Activated CD4-positive, alpha-beta memory T cell treated with anti-CD3 and anti-CD28 coated beads, Interleukin-2, amount 10 ng/mL, durations not matched to agents 7 days and 5 days (primary cell): ENCODE measurements at regions not wholly inside any gene's neighbourhood (a gene's known extent, or its start where the extent isn't known, plus 50 kb on each side); places are given as distances from the start of the nearest gene placed in this dataset.

ENCODE experiments used
- CTCF ChIA-PET: fragments of 350-600 bp; sonication (Branson Sonifier 250); formaldehyde crosslinking; loops from one replicate; lab custom pipeline; 2021; ENCODE audit warnings: antibody characterized with exemption, inconsistent platforms; lab: Charles Lee
- POLR2A ChIA-PET: fragments of 350-600 bp; sonication (Branson Sonifier 250); formaldehyde crosslinking; loops from one replicate; lab custom pipeline; 2021; ENCODE audit warnings: antibody characterized with exemption; lab: Charles Lee
- DNase-seq: peaks from one replicate; pipeline ENCODE4 v3.0.0-alpha.2; 2020
- H3K27ac Mint-ChIP-seq: one replicate; pipeline ENCODE4 v1.8.0; 2021; ENCODE audit warnings: mild to moderate bottlenecking, mixed read lengths
- H3K27me3 Mint-ChIP-seq: one replicate; pipeline ENCODE4 v1.8.0; 2021; ENCODE audit warnings: mixed read lengths
- H3K36me3 Mint-ChIP-seq: one replicate; pipeline ENCODE4 v1.8.0; 2021; ENCODE audit warnings: low read depth, mixed read lengths
- H3K4me1 Mint-ChIP-seq: one replicate; pipeline ENCODE4 v1.8.0; 2021; ENCODE audit warnings: mixed read lengths
- H3K4me3 Mint-ChIP-seq: one replicate; pipeline ENCODE4 v1.8.0; 2021; ENCODE audit warnings: mild to moderate bottlenecking, mixed read lengths
- H3K9me3 Mint-ChIP-seq: one replicate; pipeline ENCODE4 v1.8.0; 2021; ENCODE audit warnings: mixed read lengths

DNA sequence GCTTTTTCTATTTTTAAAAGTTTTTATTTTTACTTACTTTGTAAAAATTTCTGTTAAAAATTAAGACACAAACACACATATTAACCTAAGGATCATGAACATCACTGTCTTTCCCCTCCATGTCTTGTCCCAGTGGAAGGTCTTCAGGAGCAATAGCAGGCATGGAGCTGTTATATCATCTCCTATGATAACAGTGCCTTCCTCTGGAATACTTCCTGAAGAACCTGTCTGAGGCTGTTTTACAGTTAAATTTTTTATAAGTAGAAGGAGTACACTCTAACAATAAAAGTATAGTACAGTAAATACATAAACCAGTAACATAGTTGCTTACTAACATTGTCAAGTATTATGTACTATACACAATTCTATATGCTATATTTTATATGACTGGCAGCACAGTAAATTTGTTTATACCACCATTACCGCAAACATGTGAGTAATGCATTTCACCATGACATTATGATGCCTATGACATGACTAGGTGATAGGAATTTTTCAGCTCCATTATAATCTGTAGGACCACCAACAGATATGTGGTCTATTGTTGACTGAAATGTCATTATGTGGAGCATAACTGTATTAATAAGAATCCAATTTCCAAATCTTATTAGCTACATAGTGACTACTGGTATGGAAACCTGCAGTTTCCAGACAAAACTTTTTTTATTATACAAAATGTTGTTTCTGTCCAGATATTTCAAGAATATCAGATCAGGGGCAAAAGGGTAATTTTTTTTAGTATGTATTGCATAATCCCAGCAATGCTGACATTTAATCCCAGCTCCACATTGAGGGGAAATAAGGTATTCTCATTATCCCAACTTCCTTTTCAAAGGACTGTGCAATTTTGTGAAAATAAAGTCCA, 337.2 kb upstream of the SLC39A10 start:
- ChIA-PET POLR2A (interaction anchor here (1.4 to 2.2 kb wide), 4 partner anchors 240 to 343 kb away, joined by 3 to 16 read pairs (median 8); partner anchors contain the start of gene SLC39A10), CTCF (interaction anchor here (1.0 to 4.6 kb wide), 7 partner anchors 21 to 747 kb away, joined by 3 to 38 read pairs (median 4); no protein-coding TSS in a partner anchor)
- Mint-ChIP-seq H3K27me3 (no peaks in the 10 kb centered on the region), H3K27ac (no peak overlapping the region), H3K4me1 (peaks cover 15% of the 10 kb centered on the region), H3K36me3 (no peaks in the 10 kb centered on the region), H3K4me3 (no peak overlapping the region), H3K9me3 (no peaks in the 10 kb centered on the region)
- no peak for DNase-seq

DNA sequence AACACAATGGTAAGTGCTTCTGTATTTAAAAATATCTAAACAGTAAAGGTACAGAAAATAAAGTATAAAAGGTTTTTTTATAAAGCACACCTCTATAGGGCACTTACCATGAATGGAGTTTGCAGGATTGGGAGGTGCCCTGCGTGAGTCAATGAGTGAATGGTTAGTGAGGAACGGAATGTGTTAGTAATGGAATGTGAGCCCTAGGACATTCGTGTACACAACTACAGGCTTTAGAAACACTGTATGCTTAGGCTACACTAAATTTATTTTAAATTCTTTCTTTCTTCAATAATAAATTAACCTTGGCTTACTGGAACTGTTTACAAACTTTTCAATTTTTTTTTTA, 337.9 kb upstream of the SLC39A10 start:
- no peaks in the 10 kb centered on the region for H3K27me3 Mint-ChIP-seq
- H3K36me3 Mint-ChIP-seq, result no peaks in the 10 kb centered on the region
- H3K4me1 Mint-ChIP-seq, result peaks cover 15% of the 10 kb centered on the region
- no peaks in the 10 kb centered on the region for H3K9me3 Mint-ChIP-seq
- POLR2A ChIA-PET, result interaction anchor here (1.4 to 2.2 kb wide), 3 partner anchors 240 to 343 kb away, joined by 3 to 16 read pairs (median 6); no protein-coding TSS in a partner anchor
- DNase-seq, result no peak
- H3K4me3 Mint-ChIP-seq, result no peak overlapping the region
- CTCF ChIA-PET, result interaction anchor here (1.0 to 4.6 kb wide), 6 partner anchors 22 to 748 kb away, joined by 3 to 38 read pairs (median 4); no protein-coding TSS in a partner anchor
- no peak overlapping the region for H3K27ac Mint-ChIP-seq

DNA sequence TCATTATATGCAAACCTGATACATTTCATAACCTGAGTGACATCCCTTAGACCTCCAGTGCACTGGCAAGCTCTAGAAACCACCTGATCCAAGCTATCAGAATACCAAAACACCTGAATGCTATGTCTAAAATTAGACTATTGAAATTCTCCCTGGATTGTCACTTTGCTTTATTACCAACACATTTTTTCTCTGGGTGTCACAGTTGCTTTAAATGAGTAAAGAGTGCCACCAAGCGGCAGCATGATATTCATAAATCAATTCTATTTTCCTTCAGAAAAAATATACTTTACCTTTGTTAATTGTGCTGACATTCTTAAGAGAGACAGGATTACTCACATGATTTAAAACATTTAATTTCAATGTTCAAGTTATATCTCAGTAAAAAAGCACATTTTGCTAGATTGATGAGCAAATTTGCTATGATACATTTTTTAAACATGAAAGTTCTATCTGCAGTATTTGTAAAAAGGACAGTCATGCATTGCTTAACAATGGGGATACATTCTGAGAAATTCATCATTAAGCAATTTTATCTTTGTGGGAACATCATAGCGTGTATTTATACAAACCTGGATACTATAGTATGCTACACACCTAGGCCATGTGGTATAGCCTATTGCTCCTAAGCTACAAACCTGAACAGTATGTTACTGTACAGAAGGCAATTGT, 338.4 kb upstream of the SLC39A10 start:
- Mint-ChIP-seq H3K27me3 (no peaks in the 10 kb centered on the region), H3K27ac (no peak overlapping the region), H3K36me3 (no peaks in the 10 kb centered on the region), H3K4me3 (no peak overlapping the region), H3K4me1 (peaks cover 15% of the 10 kb centered on the region), H3K9me3 (no peaks in the 10 kb centered on the region)
- peak; percentile 44 for DNase-seq
- CTCF ChIA-PET, result interaction anchor here (1.0 to 4.6 kb wide), 4 partner anchors 23 to 748 kb away, joined by 3 to 38 read pairs (median 4); no protein-coding TSS in a partner anchor
- POLR2A ChIA-PET, result interaction anchor here (0.9 to 2.2 kb wide), 4 partner anchors 241 to 344 kb away, joined by 3 to 16 read pairs (median 4); partner anchors contain the start of gene SLC39A10

DNA sequence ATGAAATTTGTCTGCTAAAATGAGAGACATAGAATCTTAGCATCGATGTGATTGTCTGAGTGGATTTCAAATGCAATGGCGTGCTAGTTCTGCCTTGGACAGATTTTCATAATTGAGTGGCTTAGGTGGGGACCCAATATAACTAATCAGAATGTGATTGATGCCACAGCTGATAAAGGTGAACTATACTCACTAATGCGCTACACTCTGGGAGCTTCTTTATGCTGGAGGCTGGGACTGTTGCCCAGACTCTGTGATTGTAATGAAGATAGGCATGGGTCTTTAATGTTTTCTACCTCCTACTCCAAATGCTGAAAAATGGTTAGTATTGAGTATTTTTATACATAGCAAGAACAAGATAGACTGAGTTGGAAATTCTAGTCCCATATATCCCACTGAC, 339.5 kb upstream of the SLC39A10 start:
- no peaks in the 10 kb centered on the region for H3K36me3 Mint-ChIP-seq
- no peak for DNase-seq
- H3K27ac Mint-ChIP-seq, result no peak overlapping the region
- no peak overlapping the region for H3K4me3 Mint-ChIP-seq
- H3K9me3 Mint-ChIP-seq, result no peaks in the 10 kb centered on the region
- ChIA-PET POLR2A (no interaction called here), CTCF (interaction anchor here (1.0 to 1.9 kb wide), 3 partner anchors 339 to 750 kb away, joined by 3 to 6 read pairs (median 4); partner anchors contain the start of gene SLC39A10)
- H3K27me3 Mint-ChIP-seq, result no peaks in the 10 kb centered on the region
- H3K4me1 Mint-ChIP-seq, result peaks cover 15% of the 10 kb centered on the region

DNA sequence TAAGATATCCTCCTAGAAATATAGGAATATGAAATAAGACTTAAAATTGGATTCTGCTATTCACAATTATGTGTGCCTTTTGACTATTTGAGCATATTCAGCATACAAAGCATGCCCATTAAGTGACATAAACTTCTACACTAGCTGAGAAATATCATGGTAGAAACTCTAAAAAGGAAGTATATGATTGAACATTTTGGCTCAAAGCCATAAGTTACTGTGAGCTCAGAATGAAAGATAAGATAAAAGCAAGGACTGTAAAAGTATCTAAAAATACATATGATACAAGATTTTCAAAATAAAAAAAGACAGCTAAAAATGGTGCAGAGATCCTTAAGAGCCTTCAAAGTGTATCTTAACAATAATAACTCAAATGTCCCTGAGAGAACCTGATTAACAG, 340.5 kb upstream of the SLC39A10 start:
- no peak overlapping the region for H3K27ac Mint-ChIP-seq

DNA sequence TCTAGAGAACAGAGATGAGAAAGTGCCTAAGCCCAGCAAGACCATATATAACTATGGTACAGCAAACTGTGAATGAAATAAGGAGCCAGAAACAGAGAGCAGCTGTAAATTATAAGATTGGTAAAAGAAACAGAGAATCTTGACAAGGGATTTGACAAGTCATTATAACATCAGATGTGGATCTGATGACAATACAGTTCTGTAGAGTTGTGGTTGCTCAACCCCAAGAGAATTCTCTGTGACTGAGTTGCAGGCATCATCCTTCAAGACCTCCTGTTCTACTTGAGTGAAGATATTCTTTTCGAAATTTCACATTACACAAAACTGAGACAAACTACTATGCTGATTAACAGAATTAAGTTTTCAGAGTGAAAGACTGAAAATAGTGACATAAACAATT, 343.1 kb upstream of the SLC39A10 start:
- DNase-seq, result no peak
- POLR2A ChIA-PET, result no interaction called here
- peaks cover 5% of the 10 kb centered on the region for H3K4me1 Mint-ChIP-seq

More for the DNA sequence above, 340.5 kb upstream of the SLC39A10 start:
- peaks cover 15% of the 10 kb centered on the region for H3K4me1 Mint-ChIP-seq
- ChIA-PET CTCF (interaction anchor here (1.4 to 1.9 kb wide), 2 partner anchors 340 to 344 kb away, joined by 4 to 6 read pairs; partner anchors contain the start of gene SLC39A10), POLR2A (no interaction called here)
- DNase-seq, result no peak
- H3K36me3 Mint-ChIP-seq, result no peaks in the 10 kb centered on the region
- no peak overlapping the region for H3K4me3 Mint-ChIP-seq
- no peaks in the 10 kb centered on the region for H3K27me3 Mint-ChIP-seq
- no peaks in the 10 kb centered on the region for H3K9me3 Mint-ChIP-seq

DNA sequence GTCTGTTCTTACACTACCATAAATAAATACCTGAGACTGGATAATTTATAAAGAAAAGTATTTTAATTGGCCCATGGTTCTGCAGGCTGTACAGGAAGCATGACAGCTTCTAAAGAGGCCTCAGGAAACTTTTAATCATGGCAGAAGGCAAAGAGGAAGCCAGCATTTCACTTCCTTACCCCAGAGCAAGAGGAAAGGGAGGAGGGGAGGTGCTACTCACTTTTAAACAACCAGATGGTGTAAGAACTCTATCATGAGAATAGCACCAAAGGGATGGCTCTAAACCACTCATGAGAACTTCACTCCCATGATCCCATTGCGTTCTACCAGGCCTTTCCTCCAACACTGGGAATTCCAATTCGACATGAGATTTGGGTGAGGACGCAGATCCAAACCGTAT, 344.4 kb upstream of the SLC39A10 start:
- Mint-ChIP-seq H3K27ac (no peak overlapping the region), H3K27me3 (peaks cover 5% of the 10 kb centered on the region), H3K9me3 (no peaks in the 10 kb centered on the region), H3K4me3 (no peak overlapping the region), H3K36me3 (no peaks in the 10 kb centered on the region), H3K4me1 (no peaks in the 10 kb centered on the region)
- DNase-seq, result no peak
- ChIA-PET CTCF (no interaction called here), POLR2A (no interaction called here)

More for the DNA sequence above, 343.1 kb upstream of the SLC39A10 start:
- Mint-ChIP-seq H3K27ac (no peak overlapping the region), H3K27me3 (peaks cover 2% of the 10 kb centered on the region), H3K36me3 (no peaks in the 10 kb centered on the region), H3K9me3 (no peaks in the 10 kb centered on the region), H3K4me3 (no peak overlapping the region)
- CTCF ChIA-PET, result no interaction called here

DNA sequence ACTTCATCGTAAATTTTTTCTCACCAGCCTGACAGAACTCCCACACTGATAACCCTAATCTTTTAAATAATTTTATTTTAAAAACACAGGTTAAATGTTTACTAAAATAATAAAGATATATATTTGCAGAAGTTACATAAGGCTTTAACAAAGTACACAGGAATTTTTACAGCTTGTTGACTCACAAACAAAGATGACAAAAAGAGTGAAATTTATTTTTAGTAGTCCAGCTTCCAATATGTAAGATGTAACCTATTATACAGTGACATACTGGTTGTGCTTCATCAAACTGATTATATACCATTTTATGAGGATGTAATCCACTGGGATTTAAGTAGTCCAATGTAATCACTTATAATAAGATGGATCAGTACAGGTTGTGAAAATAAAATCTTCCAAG, 348.9 kb upstream of the SLC39A10 start:
- H3K27me3 Mint-ChIP-seq, result peaks cover 5% of the 10 kb centered on the region
- no peak overlapping the region for H3K4me3 Mint-ChIP-seq
- ChIA-PET POLR2A (no interaction called here), CTCF (no interaction called here)
- no peak overlapping the region for H3K27ac Mint-ChIP-seq
- no peak for DNase-seq
- H3K9me3 Mint-ChIP-seq, result no peaks in the 10 kb centered on the region
- H3K36me3 Mint-ChIP-seq, result no peaks in the 10 kb centered on the region
- no peaks in the 10 kb centered on the region for H3K4me1 Mint-ChIP-seq

DNA sequence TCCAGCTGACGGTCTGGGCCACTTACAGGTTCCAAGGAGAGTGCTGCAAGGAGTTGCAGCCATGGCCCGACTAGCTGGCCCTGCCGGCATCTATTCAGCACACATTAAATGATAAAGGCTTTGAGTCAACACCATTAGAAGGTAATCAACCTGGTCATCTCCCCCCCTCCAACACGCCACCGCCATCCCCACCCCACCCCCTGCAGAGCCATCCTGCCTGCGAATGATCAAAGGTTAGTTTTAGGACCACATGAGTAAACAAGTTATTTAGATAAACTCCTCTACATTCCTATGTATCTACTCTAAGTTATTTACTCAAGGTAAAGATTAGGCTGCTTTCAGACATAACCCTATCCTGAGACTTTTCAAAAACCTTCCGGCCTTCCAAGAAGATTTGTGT, 349.3 kb upstream of the SLC39A10 start:
- no peak overlapping the region for H3K27ac Mint-ChIP-seq
- no peak overlapping the region for H3K4me3 Mint-ChIP-seq
- H3K9me3 Mint-ChIP-seq, result no peaks in the 10 kb centered on the region
- H3K36me3 Mint-ChIP-seq, result no peaks in the 10 kb centered on the region
- no peak for DNase-seq
- ChIA-PET CTCF (no interaction called here), POLR2A (no interaction called here)
- H3K4me1 Mint-ChIP-seq, result no peaks in the 10 kb centered on the region
- H3K27me3 Mint-ChIP-seq, result peaks cover 5% of the 10 kb centered on the region

DNA sequence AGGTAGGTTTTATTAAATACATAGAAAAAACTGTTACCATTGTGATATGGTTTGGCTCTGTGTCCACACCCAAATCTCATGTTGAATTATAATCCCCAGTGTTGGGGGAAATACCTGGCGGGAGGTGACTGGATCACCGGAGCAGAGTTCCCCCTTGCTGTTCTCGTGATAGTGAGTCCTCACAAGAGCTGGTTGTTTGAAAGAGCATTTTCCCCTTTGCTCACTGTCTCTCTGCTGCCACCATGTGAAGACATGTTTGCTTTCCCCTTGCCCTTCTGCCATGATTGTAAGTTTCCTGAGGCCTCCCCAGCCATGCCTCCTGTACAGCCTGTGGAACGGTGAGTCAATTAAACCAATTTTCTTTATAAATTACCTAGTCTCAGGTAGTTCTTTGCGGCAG, 352.7 kb upstream of the SLC39A10 start:
- POLR2A ChIA-PET, result no interaction called here
- CTCF ChIA-PET, result no interaction called here
- Mint-ChIP-seq H3K9me3 (no peaks in the 10 kb centered on the region), H3K27ac (no peak overlapping the region), H3K27me3 (peaks cover 4% of the 10 kb centered on the region), H3K4me1 (no peaks in the 10 kb centered on the region), H3K36me3 (no peaks in the 10 kb centered on the region), H3K4me3 (no peak overlapping the region)
- no peak for DNase-seq

DNA sequence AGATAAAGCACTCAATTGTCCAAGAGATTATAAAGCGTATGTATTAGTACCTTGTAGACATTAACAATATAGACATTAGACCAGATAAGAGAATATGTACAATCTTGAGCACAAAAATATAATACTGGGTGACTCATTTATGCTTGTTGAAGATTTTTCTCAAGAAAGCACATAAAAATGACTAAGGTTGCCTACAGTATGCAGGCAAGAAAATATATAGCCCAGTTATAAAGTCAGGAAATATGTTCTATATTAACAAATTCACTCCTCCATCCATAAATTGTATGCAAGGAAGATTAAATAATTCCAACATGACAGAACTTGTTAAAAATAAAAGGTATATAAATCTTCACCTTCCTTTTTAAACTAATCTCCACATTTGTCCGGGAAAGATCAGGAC, 356.4 kb upstream of the SLC39A10 start:
- no peak for DNase-seq
- H3K27me3 Mint-ChIP-seq, result peaks cover 3% of the 10 kb centered on the region
- no peak overlapping the region for H3K4me3 Mint-ChIP-seq
- no peaks in the 10 kb centered on the region for H3K4me1 Mint-ChIP-seq
- no peak overlapping the region for H3K27ac Mint-ChIP-seq
- H3K36me3 Mint-ChIP-seq, result no peaks in the 10 kb centered on the region
- ChIA-PET CTCF (no interaction called here), POLR2A (interaction anchor here (0.6 kb wide), 1 partner anchor 83 kb away, joined by 3 read pairs; no protein-coding TSS in a partner anchor)
- no peaks in the 10 kb centered on the region for H3K9me3 Mint-ChIP-seq

DNA sequence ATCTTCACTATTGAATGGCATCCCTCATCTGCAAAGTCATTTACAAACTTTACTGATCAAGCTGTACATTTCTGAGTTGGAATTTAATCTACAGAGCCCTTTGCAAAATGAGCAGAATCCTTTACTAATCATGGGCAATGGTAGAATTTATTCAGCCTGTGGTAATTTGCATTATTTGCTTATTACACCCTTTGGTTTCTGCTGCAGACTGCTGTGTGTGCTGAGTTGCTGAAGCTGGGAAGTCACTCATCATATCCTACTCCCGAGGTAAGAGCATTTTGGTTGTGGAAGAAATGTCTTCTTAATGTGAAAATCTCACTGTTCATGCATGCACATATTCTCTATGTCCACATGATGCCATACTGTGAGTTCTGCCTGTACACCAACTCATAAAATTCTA, 357.4 kb upstream of the SLC39A10 start:
- no peaks in the 10 kb centered on the region for H3K36me3 Mint-ChIP-seq
- H3K27ac Mint-ChIP-seq, result no peak overlapping the region
- ChIA-PET CTCF (no interaction called here), POLR2A (no interaction called here)
- H3K4me1 Mint-ChIP-seq, result no peaks in the 10 kb centered on the region
- no peak overlapping the region for H3K4me3 Mint-ChIP-seq
- H3K9me3 Mint-ChIP-seq, result no peaks in the 10 kb centered on the region
- no peak for DNase-seq
- H3K27me3 Mint-ChIP-seq, result peaks cover 3% of the 10 kb centered on the region

DNA sequence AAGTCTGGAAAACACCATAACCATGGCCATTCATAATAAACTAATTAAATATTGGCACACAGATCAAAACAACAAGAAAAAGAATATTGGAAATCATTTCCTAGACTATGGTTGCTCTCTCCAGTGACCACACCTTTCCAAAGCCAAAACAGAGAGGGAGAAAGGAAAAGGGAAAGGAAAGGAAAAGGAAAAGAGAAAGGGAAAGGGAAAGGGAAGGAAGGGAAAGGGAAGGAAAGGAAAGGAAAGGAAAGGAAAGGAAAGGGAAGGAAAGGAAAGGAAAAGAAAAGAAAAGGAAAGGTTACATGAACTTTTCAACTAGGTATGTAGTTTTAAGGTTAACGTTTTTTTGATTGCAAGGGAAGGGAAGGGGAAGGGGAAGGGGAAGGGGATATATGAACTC, 360.5 kb upstream of the SLC39A10 start:
- no peak overlapping the region for H3K27ac Mint-ChIP-seq
- H3K4me1 Mint-ChIP-seq, result no peaks in the 10 kb centered on the region
- H3K36me3 Mint-ChIP-seq, result no peaks in the 10 kb centered on the region
- no peaks in the 10 kb centered on the region for H3K9me3 Mint-ChIP-seq
- ChIA-PET CTCF (no interaction called here), POLR2A (no interaction called here)
- no peak for DNase-seq
- peaks cover 3% of the 10 kb centered on the region for H3K27me3 Mint-ChIP-seq
- H3K4me3 Mint-ChIP-seq, result no peak overlapping the region
